Neural cell (in vitro differentiated cells): ENCODE measurements at regions not wholly inside any gene's neighbourhood (a gene's known extent, or its start where the extent isn't known, plus 50 kb on each side); places are given as distances from the start of the nearest gene placed in this dataset.
"Not testable (repeated sequence)": the region's sequence is repeated elsewhere in the genome, so short reads cannot be mapped to it uniquely, and the experiment has no call there.

Experiments
- H2AFZ ChIP-seq: fragments of 200-600, 300-800 bp; sonication (generic), shearing (Covaris generic); 2 replicates; pipeline ENCODE4 v1.6.0; 2014; ENCODE audit warnings: low read depth, mild to moderate bottlenecking, antibody characterized with exemption, low read length, moderate library complexity
- H3F3A ChIP-seq: fragments of 200-600 bp; shearing (Covaris generic); 2 replicates; pipeline ENCODE4 v1.6.1; 2016; ENCODE audit warnings: mild to moderate bottlenecking, moderate library complexity, mixed read lengths, antibody characterized with exemption, low read length; ENCODE audit not compliant: insufficient read depth, poor library complexity, severe bottlenecking
- H3K27ac ChIP-seq: fragments of 200-600, 300-800 bp; sonication (generic), shearing (Covaris generic); 2 replicates; pipeline ENCODE4 v1.5.1; 2014; ENCODE audit warnings: mild to moderate bottlenecking, low read length, moderate library complexity
- H3K27me3 ChIP-seq: fragments of 300-800, 200-600 bp; sonication (generic), shearing (Covaris generic); 2 replicates; pipeline ENCODE4 v1.6.0; 2014; ENCODE audit warnings: mild to moderate bottlenecking, low read depth, low read length, moderate library complexity; ENCODE audit not compliant: insufficient read depth
- H3K36me3 ChIP-seq: fragments of 300-800, 200-600 bp; sonication (generic), shearing (Covaris generic); 2 replicates; pipeline ENCODE4 v1.5.1; 2014; ENCODE audit warnings: mild to moderate bottlenecking, antibody characterized with exemption, low read length, moderate library complexity; ENCODE audit not compliant: insufficient read depth
- H3K4me2 ChIP-seq: fragments of 300-800, 200-600 bp; sonication (generic), shearing (Covaris generic); 2 replicates; pipeline ENCODE4 v1.6.0; 2014; ENCODE audit warnings: mild to moderate bottlenecking, low read length
- H3K4me3 ChIP-seq: fragments of 300-800, 200-600 bp; sonication (generic), shearing (Covaris generic); 2 replicates; pipeline ENCODE4 v1.5.1; 2014; ENCODE audit warnings: mild to moderate bottlenecking, low read length, moderate library complexity
- H3K79me2 ChIP-seq: fragments of 200-600 bp; shearing (Covaris generic); replicated peaks from 2 replicates; pipeline ENCODE4 v1.6.0; 2014; ENCODE audit warnings: mild to moderate bottlenecking, low read length, moderate library complexity; ENCODE audit not compliant: insufficient read depth
- H3K9ac ChIP-seq: fragments of 300-800, 200-600 bp; sonication (generic), shearing (Covaris generic); 2 replicates; pipeline ENCODE4 v1.6.1; 2016; ENCODE audit warnings: mild to moderate bottlenecking, low read length, mixed read lengths
- H3K9me2 ChIP-seq: fragments of 200-600 bp; shearing (Covaris generic); 2 replicates; pipeline ENCODE4 v1.6.1; 2016; ENCODE audit warnings: mild to moderate bottlenecking, low read length, mixed read lengths; ENCODE audit not compliant: insufficient read depth
- H3K9me3 ChIP-seq: fragments of 200-600, 300-800 bp; sonication (generic), shearing (Covaris generic); 2 replicates; pipeline ENCODE4 v1.6.1; 2016; ENCODE audit warnings: mild to moderate bottlenecking, mixed run types, low read length, moderate library complexity, mixed read lengths
- H4K20me1 ChIP-seq: fragments of 200-600 bp; shearing (Covaris generic); 2 replicates; pipeline ENCODE4 v1.6.1; 2016; ENCODE audit warnings: mild to moderate bottlenecking, mixed run types; ENCODE audit not compliant: insufficient read depth

DNA sequence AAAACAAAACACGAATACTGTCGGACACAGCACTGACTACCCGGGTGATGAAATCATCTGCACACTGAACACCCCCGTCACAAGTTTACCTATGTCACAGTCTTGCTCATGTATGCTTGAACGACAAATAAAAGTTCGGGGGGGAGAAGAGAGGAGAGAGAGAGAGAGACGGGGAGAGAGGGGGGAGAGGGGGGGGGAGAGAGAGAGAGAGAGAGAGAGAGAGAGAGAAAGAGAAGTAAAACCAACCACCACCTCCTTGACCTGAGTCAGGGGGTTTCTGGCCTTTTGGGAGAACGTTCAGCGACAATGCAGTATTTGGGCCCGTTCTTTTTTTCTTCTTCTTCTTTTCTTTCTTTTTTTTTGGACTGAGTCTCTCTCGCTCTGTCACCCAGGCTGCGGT lies 2290.1 kb upstream of the TPTE start:
- H2AFZ ChIP-seq, H3K27ac ChIP-seq, H4K20me1 ChIP-seq, H3K9me2 ChIP-seq, H3K9ac ChIP-seq, H3K9me3 ChIP-seq, H3K79me2 ChIP-seq, H3F3A ChIP-seq, H3K4me3 ChIP-seq, H3K36me3 ChIP-seq, H3K27me3 ChIP-seq, H3K4me2 ChIP-seq: not testable (repeated sequence)

DNA sequence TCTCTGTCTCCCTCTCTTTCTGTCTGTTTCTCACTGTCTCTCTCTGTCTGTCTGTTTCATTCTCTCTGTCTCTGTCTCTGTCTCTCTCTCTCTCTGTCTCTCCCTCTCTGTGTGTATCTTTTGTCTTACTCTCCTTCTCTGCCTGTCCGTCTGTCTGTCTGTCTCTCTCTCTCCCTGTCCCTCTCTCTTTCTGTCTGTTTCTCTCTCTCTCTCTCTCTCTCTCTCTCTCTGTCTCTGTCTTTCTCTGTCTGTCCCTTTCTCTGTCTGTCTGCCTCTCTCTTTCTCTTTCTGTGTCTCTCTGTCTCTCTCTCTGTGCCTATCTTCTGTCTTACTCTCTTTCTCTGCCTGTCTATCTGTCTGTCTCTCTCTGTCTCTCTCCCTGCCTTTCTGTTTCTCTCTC lies 2288.4 kb upstream of the TPTE start:
- H2AFZ ChIP-seq, H3K27ac ChIP-seq, H3K4me2 ChIP-seq, H3K9me2 ChIP-seq, H3K36me3 ChIP-seq, H3F3A ChIP-seq, H3K79me2 ChIP-seq, H4K20me1 ChIP-seq, H3K4me3 ChIP-seq, H3K9me3 ChIP-seq, H3K27me3 ChIP-seq, H3K9ac ChIP-seq: not testable (repeated sequence)

DNA sequence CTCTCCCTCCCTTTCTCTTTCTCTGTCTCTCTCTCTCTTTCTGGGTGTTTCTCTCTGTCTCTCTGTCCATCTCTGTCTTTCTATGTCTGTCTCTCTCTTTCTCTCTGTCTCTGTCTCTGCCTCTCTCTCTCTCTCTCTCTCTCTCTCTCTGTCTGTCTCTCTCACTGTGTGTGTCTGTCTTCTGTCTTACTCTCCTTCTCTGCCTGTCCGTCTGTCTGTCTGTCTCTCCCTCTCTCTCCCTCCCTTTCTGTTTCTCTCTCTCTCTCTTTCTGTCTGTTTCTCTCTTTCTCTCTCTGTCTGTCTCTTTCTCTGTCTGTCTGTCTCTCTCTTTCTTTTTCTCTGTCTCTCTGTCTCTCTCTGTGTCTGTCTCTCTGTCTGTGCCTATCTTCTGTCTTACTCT lies 2287.3 kb upstream of the TPTE start:
- H3K36me3 ChIP-seq, H4K20me1 ChIP-seq, H3K27me3 ChIP-seq, H3K79me2 ChIP-seq, H3K9me2 ChIP-seq, H3K9me3 ChIP-seq, H2AFZ ChIP-seq, H3K4me2 ChIP-seq, H3K9ac ChIP-seq, H3F3A ChIP-seq, H3K4me3 ChIP-seq, H3K27ac ChIP-seq: not testable (repeated sequence)

DNA sequence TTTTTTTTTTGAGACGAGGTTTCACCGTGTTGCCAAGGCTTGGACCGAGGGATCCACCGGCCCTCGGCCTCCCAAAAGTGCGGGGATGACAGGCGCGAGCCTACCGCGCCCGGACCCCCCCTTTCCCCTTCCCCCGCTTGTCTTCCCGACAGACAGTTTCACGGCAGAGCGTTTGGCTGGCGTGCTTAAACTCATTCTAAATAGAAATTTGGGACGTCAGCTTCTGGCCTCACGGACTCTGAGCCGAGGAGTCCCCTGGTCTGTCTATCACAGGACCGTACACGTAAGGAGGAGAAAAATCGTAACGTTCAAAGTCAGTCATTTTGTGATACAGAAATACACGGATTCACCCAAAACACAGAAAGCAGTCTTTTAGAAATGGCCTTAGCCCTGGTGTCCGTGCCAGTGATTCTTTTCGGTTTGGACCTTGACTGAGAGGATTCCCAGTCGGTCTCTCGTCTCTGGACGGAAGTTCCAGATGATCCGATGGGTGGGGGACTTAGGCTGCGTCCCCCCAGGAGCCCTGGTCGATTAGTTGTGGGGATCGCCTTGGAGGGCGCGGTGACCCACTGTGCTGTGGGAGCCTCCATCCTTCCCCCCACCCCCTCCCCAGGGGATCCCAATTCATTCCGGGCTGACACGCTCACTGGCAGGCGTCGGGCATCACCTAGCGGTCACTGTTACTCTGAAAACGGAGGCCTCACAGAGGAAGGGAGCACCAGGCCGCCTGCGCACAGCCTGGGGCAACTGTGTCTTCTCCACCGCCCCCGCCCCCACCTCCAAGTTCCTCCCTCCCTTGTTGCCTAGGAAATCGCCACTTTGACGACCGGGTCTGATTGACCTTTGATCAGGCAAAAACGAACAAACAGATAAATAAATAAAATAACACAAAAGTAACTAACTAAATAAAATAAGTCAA lies 2276.4 kb upstream of the TPTE start:
- H3K79me2 ChIP-seq, H4K20me1 ChIP-seq, H3K36me3 ChIP-seq, H2AFZ ChIP-seq, H3K27ac ChIP-seq, H3K4me3 ChIP-seq, H3K27me3 ChIP-seq, H3K4me2 ChIP-seq, H3K9ac ChIP-seq, H3K9me2 ChIP-seq, H3F3A ChIP-seq, H3K9me3 ChIP-seq: not testable (repeated sequence)

DNA sequence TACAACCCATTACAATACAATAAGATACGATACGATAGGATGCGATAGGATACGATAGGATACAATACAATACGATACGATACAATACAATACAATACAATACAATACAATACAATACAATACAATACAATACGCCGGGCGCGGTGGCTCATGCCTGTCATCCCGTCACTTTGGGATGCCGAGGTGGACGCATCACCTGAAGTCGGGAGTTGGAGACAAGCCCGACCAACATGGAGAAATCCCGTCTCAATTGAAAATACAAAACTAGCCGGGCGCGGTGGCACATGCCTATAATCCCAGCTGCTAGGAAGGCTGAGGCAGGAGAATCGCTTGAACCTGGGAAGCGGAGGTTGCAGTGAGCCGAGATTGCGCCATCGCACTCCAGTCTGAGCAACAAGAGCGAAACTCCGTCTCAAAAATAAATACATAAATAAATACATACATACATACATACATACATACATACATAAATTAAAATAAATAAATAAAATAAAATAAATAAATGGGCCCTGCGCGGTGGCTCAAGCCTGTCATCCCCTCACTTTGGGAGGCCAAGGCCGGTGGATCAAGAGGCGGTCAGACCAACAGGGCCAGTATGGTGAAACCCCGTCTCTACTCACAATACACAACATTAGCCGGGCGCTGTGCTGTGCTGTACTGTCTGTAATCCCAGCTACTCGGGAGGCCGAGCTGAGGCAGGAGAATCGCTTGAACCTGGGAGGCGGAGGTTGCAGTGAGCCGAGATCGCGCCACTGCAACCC lies 2275.6 kb upstream of the TPTE start:
- not testable (repeated sequence) for H3K9ac ChIP-seq, H3K36me3 ChIP-seq, H3F3A ChIP-seq, H3K79me2 ChIP-seq, H4K20me1 ChIP-seq, H3K9me2 ChIP-seq, H2AFZ ChIP-seq, H3K9me3 ChIP-seq, H3K27ac ChIP-seq, H3K4me3 ChIP-seq, H3K4me2 ChIP-seq, H3K27me3 ChIP-seq

DNA sequence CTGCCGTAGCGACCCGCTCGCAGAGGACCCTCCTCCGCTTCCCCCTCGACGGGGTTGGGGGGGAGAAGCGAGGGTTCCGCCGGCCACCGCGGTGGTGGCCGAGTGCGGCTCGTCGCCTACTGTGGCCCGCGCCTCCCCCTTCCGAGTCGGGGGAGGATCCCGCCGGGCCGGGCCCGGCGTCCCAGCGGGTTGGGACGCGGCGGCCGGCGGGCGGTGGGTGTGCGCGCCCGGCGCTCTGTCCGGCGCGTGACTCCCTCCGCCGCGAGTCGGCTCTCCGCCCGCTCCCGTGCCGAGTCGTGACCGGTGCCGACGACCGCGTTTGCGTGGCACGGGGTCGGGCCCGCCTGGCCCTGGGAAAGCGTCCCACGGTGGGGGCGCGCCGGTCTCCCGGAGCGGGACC lies 2269.7 kb upstream of the TPTE start:
- H3K4me2 ChIP-seq, H3K9me2 ChIP-seq, H3K27ac ChIP-seq, H3K4me3 ChIP-seq, H3K79me2 ChIP-seq, H3F3A ChIP-seq, H2AFZ ChIP-seq, H4K20me1 ChIP-seq, H3K27me3 ChIP-seq, H3K36me3 ChIP-seq, H3K9ac ChIP-seq, H3K9me3 ChIP-seq: not testable (repeated sequence)

DNA sequence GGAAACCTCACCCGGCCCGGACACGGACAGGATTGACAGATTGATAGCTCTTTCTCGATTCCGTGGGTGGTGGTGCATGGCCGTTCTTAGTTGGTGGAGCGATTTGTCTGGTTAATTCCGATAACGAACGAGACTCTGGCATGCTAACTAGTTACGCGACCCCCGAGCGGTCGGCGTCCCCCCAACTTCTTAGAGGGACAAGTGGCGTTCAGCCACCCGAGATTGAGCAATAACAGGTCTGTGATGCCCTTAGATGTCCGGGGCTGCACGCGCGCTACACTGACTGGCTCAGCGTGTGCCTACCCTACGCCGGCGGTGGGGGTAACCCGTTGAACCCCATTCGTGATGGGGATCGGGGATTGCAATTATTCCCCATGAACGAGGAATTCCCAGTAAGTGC lies 2266.3 kb upstream of the TPTE start:
- not testable (repeated sequence) for H3K4me2 ChIP-seq, H3K9ac ChIP-seq, H3K9me2 ChIP-seq, H3K4me3 ChIP-seq, H2AFZ ChIP-seq, H3F3A ChIP-seq, H3K36me3 ChIP-seq, H3K79me2 ChIP-seq, H3K27ac ChIP-seq, H4K20me1 ChIP-seq, H3K9me3 ChIP-seq, H3K27me3 ChIP-seq
